ENCODE measurements at regions not wholly inside any gene's neighbourhood (a gene's known extent, or its start where the extent isn't known, plus 50 kb on each side); places are given as distances from the start of the nearest gene placed in this dataset.
"Not testable (repeated sequence)": the region's sequence is repeated elsewhere in the genome, so short reads cannot be mapped to it uniquely, and the experiment has no call there.

DNA sequence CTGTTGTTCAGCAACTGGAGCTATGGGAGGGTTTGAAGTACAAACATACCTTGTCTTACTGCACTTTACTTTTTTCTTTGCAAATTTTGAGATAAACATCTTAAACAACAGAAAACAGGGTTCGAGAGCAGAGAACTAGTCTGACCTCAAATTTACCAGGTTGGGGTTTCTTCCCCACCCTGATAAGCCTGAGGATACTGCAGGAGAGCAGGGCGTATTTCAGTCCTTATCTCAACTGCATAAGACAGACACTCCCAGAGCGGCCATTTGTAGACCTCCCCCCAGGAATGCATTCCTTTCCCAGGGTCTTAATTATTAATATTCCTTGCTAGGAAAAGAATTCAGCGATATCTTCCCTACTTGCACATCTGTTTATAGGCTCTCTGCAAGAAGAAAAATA is 242.1 kb upstream of the DDHD1 start:
- not testable (repeated sequence) for DNase-seq (ENCODE audit: low read depth)

DNA sequence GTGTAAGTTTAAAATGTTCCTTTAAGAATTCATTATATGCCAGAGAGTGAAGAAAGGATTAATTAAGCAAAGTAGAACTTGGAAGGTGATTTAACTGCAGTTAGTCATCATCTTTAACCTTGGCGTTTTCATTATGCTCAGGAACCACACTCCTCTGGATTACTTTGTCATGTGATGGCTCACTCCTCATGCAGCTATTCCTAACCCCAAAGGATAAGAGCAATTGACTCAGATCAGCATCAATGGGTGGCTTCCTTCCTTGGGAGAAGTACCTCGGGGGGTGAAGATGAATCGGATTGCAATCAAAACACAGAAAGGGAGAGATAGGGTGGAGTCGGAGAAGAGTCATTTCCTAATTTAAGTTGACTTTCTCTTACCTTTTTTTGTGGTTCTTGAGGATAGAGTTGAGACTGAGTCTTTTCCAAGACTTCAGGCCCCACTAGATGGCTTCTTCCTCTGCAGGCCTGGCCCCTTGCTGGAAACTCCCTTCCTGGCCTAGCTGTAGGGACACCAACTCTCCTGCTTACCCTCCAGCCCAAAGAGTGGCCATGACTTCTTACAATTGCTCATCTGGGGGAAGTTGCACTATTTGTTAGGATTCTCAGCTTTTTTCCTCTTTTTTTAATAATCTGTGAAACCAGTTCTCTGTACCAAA is 238.6 kb upstream of the DDHD1 start:
- DNase-seq (ENCODE audit: low read depth), result peak; percentile 64

DNA sequence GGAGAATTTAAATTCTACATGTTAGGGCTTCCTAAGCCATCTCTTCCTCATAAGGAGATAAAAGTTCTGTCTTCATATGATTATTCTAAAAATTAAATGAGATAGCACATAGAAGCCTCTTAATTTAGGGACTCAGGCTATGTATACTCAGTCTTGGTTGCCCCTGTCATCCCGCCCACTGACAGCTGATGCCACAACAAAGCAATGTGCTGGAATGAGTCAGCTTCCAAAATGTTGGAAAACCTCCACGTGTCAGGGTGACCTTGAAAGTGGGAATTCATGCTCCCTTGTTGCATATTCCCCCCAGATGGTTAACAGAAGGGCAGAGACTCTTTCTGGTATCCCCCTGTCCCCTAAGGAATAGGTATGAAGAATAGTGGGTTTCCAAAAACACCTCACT is 238.0 kb upstream of the DDHD1 start:
- DNase-seq (ENCODE audit: low read depth), result peak; percentile 41

DNA sequence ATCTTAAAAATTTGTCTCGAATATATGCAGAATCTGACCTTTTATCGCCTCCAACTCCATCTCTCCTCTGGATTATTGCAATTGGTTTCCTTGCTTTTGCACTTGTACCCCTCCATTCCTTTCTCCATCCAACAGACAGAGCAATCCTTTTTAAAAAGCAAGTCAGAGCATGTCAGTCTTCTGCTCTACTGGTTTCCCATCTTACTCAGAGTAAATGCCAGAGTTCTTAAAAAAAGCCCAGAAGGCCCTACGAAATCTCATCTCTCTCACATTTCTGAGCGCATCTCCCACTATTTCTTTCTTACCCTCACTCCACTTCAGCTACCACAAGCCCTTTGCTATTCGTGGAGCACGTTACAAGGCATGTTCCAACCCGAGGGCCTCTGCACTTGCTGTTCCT is 236.9 kb upstream of the DDHD1 start:
- no peak for DNase-seq (ENCODE audit: low read depth)

DNA sequence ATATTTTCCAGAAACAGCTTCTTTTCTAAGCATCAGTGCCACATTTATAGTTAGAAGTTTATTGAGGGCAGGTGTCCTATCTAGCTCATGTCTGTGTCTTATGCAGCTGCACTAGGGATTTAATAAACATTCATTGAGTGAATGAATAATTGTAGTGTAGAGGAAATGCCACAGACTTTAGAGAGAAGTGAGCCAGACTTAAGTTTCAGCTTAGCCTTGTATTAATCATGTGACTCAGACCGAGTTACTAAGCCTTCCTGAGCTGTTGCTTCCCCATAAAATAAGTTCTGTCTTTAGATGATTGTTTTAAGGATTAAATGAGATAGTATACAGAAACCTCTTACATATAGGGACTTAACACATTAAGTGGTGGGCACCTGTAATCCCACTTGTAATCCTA is 236.1 kb upstream of the DDHD1 start:
- DNase-seq (ENCODE audit: low read depth), result no peak

DNA sequence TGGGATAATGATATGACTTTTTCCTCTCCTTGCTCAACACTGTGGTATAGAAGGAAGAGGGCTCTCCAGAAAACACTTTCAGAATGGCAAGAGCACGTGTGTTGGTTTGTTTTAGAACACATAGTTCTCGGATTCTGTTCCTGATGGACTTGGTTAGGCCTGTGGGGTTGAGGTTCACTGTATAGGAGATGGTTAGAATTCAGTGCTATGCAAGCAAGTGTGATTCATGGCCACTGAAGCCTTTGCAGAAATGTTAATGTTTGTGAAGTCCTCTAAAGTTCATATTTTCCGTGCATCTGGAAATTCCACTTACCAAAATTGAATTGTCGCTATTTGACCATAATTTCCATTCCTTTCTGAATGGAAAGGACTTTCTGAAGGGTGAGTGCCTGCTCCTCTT is 233.2 kb upstream of the DDHD1 start:
- DNase-seq (ENCODE audit: low read depth), result no peak

DNA sequence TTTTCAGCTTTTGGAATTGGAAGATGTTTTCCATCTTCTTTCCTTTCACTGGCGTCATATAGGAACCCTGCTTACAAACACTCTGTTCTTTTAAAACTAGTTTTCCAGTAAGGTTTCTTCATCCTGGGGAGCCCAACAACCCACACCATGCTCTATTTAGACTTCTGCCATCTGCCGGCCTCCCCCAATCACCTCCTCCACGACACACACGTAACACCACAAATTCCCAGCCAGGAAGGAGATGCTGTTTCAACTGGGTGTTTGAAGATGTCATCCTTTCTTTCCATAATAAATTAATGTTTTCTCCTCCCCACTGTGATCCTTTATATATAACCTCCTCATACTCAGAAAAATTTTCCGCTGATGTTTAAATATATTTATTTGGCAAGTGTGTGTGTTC is 231.4 kb upstream of the DDHD1 start:
- no peak for DNase-seq (ENCODE audit: low read depth)

DNA sequence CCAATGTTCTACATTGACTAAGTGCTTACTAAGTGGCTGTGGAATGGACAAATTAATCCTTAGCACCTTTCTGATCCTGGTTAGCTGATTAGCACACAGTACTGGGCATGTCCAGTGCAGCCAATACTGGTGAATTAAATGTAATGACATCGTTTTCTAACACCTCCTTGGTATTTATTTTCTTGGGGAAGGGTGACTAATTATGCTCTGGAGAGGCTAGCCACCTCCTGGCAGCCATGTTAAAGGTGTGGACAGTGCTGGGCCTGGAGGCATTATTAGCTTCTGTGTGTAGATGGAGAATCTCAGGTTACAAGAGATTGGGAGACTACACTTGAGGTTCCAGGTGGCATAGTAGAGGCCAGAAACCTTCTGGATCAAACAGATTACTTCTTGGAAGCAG is 230.9 kb upstream of the DDHD1 start:
- no peak for DNase-seq (ENCODE audit: low read depth)

DNA sequence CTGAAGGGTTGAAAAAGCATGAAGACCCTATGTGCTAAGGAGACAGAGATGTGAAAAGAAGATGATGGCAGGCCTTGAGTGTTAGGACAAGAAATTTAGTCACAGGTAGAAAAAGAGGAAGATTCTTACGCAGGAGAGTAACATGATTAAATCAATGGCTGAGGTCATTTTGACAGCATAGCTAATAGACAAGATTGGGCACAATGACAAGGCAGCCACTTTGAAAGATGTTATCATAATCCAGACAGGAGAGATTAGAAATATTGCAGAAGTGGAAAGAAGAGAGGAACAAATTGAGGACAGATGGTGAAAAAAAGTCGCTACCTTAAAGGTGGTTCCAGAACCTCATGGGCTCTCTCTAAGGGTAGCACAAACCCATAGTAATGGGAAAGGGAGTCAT is 228.8 kb upstream of the DDHD1 start:
- DNase-seq (ENCODE audit: low read depth), result no peak

DNA sequence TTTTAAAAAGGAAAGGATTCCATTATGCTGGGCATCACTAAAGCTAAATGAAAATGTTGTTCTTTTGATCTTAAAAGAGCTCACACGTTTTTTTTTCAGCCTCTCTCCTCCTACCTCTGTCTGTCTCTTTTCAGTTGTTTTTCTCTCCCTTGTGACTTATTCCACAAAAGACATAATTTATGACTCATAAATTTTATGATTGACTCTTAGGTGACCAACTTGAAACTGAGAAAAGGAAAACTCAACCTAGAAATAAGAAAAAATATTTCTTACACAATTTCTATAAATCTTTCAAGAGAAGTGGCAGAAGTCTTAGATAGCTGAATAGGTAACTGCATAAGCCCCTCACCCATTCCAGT is 227.7 kb upstream of the DDHD1 start:
- DNase-seq (ENCODE audit: low read depth), result no peak

DNA sequence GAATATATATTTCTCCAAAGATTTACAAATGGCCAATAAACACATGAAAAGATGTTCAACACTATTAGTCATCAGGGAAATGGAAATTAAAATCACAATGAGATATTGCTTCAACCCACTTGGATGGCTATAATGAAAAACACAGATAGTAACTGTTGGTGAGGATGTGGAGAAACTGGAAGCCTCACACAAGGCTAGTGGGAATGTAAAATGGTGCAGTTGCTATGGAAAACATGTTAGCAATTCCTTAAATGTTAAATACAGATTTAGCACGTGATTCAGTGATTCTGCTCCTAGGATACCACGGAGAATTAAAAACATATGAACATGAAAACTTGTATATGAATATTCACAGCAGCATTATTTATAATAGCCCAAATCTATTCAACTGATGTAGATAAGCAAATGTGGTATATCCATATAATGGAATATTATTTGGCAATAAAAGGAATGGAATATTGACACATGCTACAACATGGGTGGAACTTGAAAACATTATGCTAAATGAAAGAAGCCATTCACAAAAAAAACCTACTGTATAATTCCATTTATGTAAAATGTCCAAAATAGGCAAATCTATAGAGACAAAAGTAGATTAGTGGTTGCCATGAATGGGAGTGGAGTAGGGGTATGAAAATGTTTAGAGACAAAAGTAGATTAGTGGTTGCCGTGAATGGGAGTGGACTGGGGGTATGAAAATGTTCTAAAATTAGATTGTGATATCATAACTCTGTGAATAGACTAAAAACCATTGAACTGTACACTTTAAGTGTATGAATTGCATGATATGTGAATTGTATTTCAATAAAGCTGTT is 227.1 kb upstream of the DDHD1 start:
- no peak for DNase-seq (ENCODE audit: low read depth)

DNA sequence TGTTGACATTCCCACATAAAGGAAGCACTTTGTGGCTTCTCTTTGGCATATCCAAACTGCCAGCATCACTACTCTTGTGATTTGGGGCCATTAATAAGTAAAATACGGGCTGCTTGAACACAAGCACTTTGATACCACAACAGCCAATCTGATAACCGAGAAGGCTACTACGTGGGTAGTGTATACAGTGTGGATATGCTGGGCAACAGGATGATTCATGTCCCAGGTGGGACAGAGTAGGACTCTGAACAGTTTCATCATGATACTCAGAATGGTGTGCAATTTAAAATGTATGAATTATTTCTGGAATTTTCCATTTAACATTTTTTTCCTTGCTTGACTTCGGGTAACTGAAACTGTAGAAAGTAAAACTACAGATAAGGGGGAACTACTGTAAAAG is 225.0 kb upstream of the DDHD1 start:
- no peak for DNase-seq (ENCODE audit: low read depth)

DNA sequence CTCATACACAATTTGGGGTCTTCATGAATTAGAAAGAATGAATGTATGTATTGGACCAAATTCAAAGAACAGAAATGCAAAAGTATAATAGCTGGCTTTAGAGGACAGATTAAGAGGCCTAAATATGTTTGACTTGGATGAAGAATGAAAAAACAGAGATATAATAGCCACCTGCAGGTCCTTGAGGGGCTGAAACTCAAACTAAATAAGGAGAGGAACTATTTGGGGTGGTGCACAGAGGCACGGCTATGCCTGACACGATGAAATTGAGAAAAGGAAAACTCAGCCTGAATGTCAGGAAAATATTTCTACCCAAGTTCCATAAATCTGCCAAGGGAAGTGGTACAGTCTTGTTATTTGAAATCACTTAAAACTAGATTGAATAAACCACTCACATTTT is 222.9 kb upstream of the DDHD1 start:
- DNase-seq (ENCODE audit: low read depth), result no peak

DNA sequence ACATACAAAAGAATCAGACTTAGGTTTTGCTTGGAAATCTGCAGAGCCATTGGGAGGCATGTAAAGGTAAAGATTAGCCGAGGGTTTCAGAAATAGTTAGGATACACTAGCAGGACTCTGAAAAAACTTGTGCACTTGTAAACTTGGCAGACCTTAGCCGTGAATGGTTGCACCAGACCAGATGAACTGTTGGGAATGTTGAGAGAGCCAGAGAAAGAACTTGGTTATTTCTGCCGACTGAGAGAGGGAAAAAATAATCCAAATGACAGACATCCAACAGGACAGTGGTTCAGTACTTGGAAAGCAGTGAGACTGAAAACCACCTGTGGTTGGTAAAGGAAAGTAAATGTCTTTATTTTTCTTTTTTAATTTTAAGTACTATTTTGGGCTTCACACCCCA is 222.5 kb upstream of the DDHD1 start:
- DNase-seq (ENCODE audit: low read depth), result no peak

DNA sequence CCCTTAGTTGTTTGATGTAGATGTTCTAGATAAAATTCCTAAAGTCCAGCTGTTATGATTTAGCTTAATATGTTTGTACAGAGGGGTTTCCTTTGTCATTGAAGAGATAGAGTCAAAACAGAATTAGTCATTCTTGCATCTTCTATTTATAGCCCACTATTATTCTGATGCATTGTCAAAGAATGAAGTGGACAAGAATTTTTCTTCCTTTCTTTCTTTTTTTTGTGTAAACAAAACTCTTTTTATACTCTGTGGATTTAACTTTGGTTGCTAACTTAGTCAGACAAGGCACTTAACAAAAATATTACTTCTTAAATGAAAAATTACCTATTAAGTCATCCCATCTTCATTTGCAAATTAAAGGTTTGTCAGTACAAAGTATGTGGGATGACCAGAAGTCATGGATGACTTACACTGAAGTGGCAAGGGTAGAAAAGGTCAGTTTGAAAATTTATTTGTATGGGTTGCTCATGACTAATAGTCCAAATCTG is 215.6 kb upstream of the DDHD1 start:
- DNase-seq (ENCODE audit: low read depth), result peak; percentile 85

DNA sequence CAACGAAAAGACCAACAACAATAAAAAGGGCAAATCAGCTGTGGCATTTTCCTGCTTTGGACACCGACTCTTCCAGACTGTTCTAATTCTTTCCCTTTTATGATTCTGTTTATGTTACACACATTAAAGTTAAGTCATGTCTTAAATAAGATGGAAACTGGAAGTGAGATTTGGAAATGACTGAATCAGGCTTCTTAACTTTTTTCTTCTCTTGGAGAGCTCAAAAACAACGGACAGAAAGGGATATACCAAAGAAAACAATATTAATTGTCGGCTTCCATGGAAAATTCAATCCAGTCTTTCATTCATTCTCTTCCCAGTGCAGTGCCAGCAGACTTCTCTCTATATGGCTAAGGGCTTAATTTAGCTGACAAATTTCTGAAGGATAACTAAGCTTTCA is 214.9 kb upstream of the DDHD1 start:
- no peak for DNase-seq (ENCODE audit: low read depth)

DNA sequence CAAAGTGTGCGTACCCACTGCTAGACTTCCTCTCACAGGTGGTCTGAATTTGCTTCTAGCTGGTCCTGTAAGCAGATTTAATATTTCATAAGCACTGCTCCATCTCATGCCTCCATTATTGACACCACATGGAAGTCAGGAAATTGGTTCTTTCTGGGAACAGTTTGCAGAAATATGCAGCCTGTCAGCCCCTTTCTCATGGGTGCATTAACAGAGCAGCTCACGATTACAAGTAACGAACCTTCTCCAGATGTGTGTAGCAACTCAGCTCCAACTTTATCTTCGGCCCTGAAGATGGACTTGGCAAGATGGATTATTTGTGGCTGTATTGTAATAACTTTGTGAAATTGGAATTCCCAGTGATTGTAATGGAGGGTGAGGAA is 214.5 kb upstream of the DDHD1 start:
- no peak for DNase-seq (ENCODE audit: low read depth)

DNA sequence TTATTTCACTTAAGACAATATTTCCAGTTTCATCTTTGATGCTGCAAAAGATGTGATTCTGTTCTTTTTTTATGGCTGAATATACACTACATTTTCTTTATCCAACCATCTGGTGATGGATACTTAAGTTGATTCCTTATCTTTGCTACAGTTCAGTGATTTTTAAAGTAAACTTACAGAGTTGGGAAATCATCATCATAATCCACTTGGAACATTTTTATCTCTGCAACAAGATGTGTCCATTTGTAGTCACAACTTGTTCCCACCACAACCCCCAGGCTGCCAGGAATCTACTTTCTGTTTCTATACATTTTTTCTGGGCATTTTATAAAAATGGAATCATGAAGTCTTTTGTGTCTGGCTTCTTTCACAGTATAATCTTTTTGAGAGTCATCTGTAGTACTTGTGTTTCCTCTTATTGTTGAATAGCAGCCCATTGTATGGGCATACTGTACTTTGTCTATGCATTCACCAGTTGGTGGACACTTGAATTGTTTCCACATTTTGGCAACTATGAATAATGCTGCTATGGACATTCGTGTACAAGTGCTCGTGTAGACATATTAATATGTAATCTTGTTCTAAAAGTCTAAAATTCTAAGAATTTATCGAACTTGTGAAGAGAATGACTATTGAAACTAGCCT is 212.5 kb upstream of the DDHD1 start:
- DNase-seq (ENCODE audit: low read depth), result no peak

DNA sequence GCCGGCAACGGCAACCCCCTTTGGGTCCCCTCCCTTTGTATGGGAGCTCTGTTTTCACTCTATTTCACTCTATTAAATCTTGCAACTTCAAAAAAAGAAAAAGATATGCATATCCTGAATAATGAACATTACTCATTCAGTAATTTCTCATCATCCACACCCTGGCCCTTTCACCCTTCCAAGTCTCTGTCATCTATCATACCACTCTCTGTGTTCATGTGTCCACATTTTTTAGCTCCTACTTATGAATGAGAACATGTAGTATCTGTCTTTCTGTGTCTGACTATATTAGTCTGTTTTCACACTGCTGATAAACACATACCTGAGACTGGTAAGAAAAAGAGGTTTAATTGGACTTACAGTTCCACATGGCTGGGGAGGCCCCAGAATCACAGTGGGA is 209.8 kb upstream of the DDHD1 start:
- DNase-seq (ENCODE audit: low read depth), result not testable (repeated sequence)

DNA sequence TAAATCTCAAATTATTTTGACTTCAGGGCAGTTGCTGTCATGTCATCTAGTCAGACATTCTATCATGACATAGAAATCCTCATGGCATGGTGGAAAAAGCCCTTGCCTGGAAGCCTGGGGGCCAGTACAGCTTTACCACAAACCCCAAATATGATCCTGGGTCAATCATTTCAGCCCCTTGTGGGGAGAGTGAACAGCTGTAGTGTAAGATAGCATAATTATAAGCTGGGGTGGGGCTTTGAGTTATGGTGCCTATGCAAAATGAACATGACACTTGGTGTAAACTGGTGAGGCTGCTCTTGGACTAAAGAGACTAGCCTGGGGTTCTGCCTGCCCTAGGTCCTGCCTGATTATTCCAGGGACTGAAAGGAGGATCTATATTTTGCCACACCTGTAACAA is 207.7 kb upstream of the DDHD1 start:
- no peak for DNase-seq (ENCODE audit: low read depth)

DNA sequence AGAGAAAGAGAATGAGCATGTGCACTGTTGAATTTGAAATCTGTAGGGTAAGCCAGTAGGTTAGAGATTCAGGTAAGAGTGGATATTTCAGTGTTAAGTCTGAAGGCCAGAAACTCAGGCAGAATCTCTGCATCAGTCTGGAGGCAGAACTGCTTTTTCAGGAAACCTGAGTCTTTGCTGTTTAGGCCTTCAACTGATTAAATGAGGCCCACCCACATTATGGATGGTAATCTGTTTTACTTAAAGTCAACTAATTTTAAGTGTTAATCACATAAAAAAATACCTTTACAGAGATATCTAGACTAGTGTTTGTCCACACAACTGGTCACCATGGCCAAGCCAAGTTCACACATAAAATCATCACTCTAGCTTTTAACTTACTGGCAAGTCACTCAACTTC is 205.0 kb upstream of the DDHD1 start:
- no peak for DNase-seq (ENCODE audit: low read depth)

DNA sequence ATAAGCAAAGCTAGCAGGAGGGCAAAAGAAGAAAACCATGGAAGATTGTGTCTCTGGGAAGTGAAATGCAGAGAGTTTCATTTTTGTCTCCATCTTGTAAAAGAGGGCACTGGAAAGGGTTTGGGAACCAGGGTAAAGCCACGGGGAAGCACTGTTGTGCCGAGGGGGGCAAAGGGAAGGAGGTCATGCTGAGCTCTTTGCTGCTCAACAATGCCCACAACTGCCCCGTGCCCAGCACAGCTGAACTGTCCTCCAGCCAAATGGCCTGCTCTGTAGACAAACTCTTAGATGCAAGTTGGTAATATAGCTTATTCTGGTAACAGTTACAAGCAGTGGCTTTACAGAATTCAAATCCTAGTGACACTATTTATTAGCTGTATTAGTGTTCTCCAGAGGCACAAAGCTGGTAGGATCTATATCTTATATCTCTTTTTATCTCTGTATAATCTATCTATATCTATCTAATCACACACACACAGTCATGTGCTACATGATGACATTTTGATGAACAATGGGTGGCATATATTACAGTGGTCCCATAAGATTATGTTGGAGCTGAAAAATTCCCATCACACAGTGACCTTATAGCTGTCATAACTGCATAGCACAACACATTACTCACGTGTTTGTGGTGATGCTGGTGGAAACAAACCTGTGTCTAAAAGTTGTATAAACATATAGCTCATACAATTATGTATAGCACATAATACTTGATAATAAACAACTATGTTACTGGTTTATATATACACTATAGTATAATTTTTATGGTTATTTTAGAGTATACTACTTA is 203.4 kb upstream of the DDHD1 start:
- DNase-seq (ENCODE audit: low read depth), result no peak

Measured in GM04503 (cell line).